GM21390 (cell line): ENCODE measurements at regions not wholly inside any gene's neighbourhood (a gene's known extent, or its start where the extent isn't known, plus 50 kb on each side); places are given as distances from the start of the nearest gene placed in this dataset.
"Not testable (repeated sequence)": the region's sequence is repeated elsewhere in the genome, so short reads cannot be mapped to it uniquely, and the experiment has no call there.

ENCODE experiments used
- ATAC-seq: cut with Tn5 transposase; IDR thresholded peaks from one replicate; pipeline ENCODE4 v1.9.1; 2021; ENCODE audit not compliant: unreplicated experiment

- ATAC-seq: no peak
Observed at GRCh38 chr6:78222226-78222625, 569.4 kb downstream of the MEI4 start.

GRCh38 chr6:78231002-78231401 is 578.2 kb downstream of the MEI4 start:
- no peak for ATAC-seq

GRCh38 chr6:78243519-78243918 is 590.7 kb downstream of the MEI4 start:
- ATAC-seq: no peak

GRCh38 chr6:78251931-78252330 is 599.1 kb downstream of the MEI4 start:
- ATAC-seq: no peak

- no peak for ATAC-seq
Observed at GRCh38 chr6:78253618-78254017, 600.8 kb downstream of the MEI4 start.

GRCh38 chr6:78259935-78260334 is 607.1 kb downstream of the MEI4 start:
- no peak for ATAC-seq

- ATAC-seq: not testable (repeated sequence)
Observed at GRCh38 chr6:78260427-78260826, 606.9 kb upstream of the IRAK1BP1 start.

- no peak for ATAC-seq
Observed at GRCh38 chr6:78268591-78269452, 598.5 kb upstream of the IRAK1BP1 start.

GRCh38 chr6:78300885-78301284 is 566.5 kb upstream of the IRAK1BP1 start:
- ATAC-seq: no peak

GRCh38 chr6:78302411-78302810 is 564.9 kb upstream of the IRAK1BP1 start:
- no peak for ATAC-seq

GRCh38 chr6:78308025-78308424 is 559.3 kb upstream of the IRAK1BP1 start:
- ATAC-seq: no peak

GRCh38 chr6:78322068-78322845 is 545.1 kb upstream of the IRAK1BP1 start:
- ATAC-seq: no peak

- no peak for ATAC-seq
Observed at GRCh38 chr6:78324213-78324612, 543.1 kb upstream of the IRAK1BP1 start.

- ATAC-seq: no peak
Observed at GRCh38 chr6:78340755-78341154, 526.6 kb upstream of the IRAK1BP1 start.

- no peak for ATAC-seq
Observed at GRCh38 chr6:78345882-78346281, 521.5 kb upstream of the IRAK1BP1 start.

GRCh38 chr6:78347191-78347916 is 520.0 kb upstream of the IRAK1BP1 start:
- ATAC-seq: no peak

GRCh38 chr6:78353040-78353439 is 514.3 kb upstream of the IRAK1BP1 start:
- no peak for ATAC-seq

GRCh38 chr6:78363688-78364087 is 503.7 kb upstream of the IRAK1BP1 start:
- no peak for ATAC-seq

- no peak for ATAC-seq
Observed at GRCh38 chr6:78365473-78365872, 501.9 kb upstream of the IRAK1BP1 start.

GRCh38 chr6:78377056-78377455 is 490.3 kb upstream of the IRAK1BP1 start:
- no peak for ATAC-seq

- no peak for ATAC-seq
Observed at GRCh38 chr6:78379982-78380381, 487.4 kb upstream of the IRAK1BP1 start.
